Fibroblast of villous mesenchyme (primary cell): ENCODE measurements at regions not wholly inside any gene's neighbourhood (a gene's known extent, or its start where the extent isn't known, plus 50 kb on each side); places are given as distances from the start of the nearest gene placed in this dataset.
"Not testable (repeated sequence)": the region's sequence is repeated elsewhere in the genome, so short reads cannot be mapped to it uniquely, and the experiment has no call there.

ENCODE experiments used
- DNase-seq: peaks from one replicate; pipeline ENCODE4 v3.0.0-alpha.2; 2010; ENCODE audit warnings: low read depth
- H3K4me3 ChIP-seq: 2 replicates; pipeline ENCODE4 v1.5.1; 2011; ENCODE audit warnings: low read depth, mild to moderate bottlenecking, low read length
- CTCF ChIP-seq: IDR thresholded peaks from 2 replicates; pipeline ENCODE4 v1.5.1; 2012; ENCODE audit warnings: low read depth, mild to moderate bottlenecking, low read length; ENCODE audit not compliant: insufficient read depth

GRCh38 chr12:131229426-131230339, 276.0 kb downstream of the ADGRD1 start:
- no peak for DNase-seq
- TF ChIP-seq CTCF, result no peak
- H3K4me3 ChIP-seq, result no peak overlapping the region

DNA sequence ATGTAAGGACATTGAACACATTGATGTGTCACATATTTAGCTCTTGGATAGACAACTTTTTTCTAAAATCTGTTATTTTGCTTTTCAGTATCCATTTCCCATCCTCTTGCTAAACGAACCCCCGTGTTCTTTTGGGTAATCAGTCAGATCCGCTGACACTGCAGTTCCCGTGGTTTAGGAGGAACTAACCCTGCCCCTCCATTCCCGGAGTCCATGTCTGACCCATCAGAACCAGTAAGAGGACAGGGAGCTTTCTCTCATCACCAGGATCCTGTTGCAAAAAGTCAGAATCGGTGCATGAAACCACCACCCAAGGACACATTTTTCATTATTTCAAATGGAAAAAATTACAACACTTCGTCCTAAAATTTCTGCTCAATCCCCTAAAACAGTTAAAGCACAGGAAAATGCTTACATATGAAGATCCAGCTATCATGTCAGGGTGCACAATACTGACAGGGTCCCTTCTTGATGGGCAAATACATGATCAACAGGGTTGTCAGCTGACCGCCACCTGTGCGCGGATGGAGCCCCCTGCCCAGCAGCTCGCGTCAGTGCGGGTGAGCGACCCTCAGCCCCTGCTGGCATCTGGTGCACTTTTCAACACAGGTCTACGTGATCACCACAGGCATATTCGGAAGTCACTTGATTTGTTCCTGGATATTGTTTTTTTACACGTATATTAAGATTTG, 276.8 kb downstream of the ADGRD1 start:
- no peak overlapping the region for H3K4me3 ChIP-seq
- no peak for TF ChIP-seq CTCF
- no peak for DNase-seq

GRCh38 chr12:131231032-131231980, 277.6 kb downstream of the ADGRD1 start:
- DNase-seq, result no peak
- no peak for TF ChIP-seq CTCF
- H3K4me3 ChIP-seq, result no peak overlapping the region

- no peak for DNase-seq
- TF ChIP-seq CTCF, result no peak
- no peak overlapping the region for H3K4me3 ChIP-seq
These were observed 278.3 kb downstream of the ADGRD1 start for GRCh38 chr12:131232036-131232435.

DNA sequence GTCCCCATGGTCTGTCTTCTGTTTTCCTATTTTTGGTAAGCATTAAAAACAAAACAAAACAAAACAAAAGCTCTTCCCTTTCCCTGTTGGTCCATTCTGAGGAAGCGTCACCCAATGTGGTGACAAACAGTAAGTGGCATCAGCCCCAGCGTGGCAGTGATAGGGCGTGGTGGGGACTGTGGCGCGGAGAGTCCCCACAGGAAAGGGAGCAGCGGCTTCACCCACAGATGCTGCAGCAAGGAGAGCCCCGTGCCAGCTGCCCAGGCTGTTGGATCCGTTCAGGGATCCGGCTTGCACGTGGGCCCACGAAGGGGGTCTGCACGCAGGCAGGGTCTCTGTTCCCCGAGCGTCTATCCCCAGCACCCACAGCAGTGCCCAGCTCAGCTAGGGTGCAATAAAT, 279.2 kb downstream of the ADGRD1 start:
- DNase-seq, H3K4me3 ChIP-seq: not testable (repeated sequence)

DNA sequence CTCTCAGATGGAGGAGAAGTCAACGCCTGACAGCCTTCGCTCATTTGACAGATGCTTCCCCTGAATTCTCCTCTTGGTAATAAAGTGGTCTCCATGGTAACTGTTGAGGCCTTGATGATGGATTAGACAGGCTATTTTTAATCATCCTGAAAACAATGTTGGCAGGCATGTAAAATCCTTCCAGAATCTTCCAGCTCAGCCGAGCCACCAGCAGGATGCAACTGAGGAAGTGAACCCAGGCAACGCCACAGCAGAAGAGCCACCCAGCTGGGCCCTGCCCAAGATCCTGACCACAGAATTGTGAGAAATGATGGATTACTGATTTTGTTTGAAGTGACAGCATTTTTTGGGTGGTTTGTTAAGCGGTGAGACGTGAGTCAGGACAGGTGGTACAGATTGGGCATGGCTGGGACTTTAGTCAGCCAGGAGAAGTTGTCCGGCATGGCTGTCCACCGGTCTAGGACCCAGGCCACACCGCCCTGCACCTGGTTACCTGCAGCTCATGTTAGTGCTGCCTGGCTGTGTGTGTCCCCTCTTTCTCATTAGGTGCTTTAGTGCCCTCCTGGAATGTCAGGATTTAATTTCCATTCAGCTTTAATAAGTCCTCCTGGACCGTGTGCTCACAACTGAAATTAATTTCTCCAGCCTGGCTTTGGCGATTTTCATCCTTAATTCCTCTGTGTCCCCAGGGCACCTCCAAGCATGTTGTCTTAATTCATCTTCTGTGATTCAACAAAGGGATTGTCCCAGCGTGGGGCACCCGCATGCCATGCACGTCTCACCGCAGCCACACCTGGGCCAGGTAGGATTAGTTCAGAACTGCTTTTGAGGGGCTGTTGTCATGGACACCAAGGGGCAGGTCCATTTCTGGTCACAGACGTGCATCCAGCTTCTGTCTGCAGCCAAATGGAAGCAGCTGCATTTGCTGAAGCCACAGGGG, 280.4 kb downstream of the ADGRD1 start:
- H3K4me3 ChIP-seq, DNase-seq: not testable (repeated sequence)

GRCh38 chr12:131234841-131235271, 281.1 kb downstream of the ADGRD1 start:
- DNase-seq, H3K4me3 ChIP-seq: not testable (repeated sequence)
